Esophagus muscularis mucosa (tissue), 3 donors: ENCODE measurements at regions not wholly inside any gene's neighbourhood (a gene's known extent, or its start where the extent isn't known, plus 50 kb on each side); places are given as distances from the start of the nearest gene placed in this dataset.
A peak's percentile ranks its signal among the peaks of the same experiment; 100 is the strongest.

ENCODE experiments used
- POLR2A ChIP-seq: fragments of 450-650 bp; IDR thresholded peaks from one replicate; pipeline ENCODE4 v1.6.1; 2017; ENCODE audit warnings: antibody characterized with exemption, moderate library complexity, mild to moderate bottlenecking, low read depth
- POLR2AphosphoS5 ChIP-seq, 2 donors: sonication (generic); formaldehyde crosslinking; IDR thresholded peaks; one replicate each; pipeline ENCODE4 v1.6.1; 2017; ENCODE audit warnings: antibody characterized with exemption in 2 of 2
- TF ChIP-seq, protein P1 (sequence below), 3 experiments: fragments of 200-600 bp in 2 of 3; fragments of 450-650 bp in 1 of 3; sonication (generic) in 2 of 3; IDR thresholded peaks; one replicate each; pipeline ENCODE4 v1.5.1; 2017 to 2019; ENCODE audit warnings: antibody characterized with exemption in 3 of 3, mild to moderate bottlenecking in 2 of 3, moderate library complexity in 1 of 3

DNA sequence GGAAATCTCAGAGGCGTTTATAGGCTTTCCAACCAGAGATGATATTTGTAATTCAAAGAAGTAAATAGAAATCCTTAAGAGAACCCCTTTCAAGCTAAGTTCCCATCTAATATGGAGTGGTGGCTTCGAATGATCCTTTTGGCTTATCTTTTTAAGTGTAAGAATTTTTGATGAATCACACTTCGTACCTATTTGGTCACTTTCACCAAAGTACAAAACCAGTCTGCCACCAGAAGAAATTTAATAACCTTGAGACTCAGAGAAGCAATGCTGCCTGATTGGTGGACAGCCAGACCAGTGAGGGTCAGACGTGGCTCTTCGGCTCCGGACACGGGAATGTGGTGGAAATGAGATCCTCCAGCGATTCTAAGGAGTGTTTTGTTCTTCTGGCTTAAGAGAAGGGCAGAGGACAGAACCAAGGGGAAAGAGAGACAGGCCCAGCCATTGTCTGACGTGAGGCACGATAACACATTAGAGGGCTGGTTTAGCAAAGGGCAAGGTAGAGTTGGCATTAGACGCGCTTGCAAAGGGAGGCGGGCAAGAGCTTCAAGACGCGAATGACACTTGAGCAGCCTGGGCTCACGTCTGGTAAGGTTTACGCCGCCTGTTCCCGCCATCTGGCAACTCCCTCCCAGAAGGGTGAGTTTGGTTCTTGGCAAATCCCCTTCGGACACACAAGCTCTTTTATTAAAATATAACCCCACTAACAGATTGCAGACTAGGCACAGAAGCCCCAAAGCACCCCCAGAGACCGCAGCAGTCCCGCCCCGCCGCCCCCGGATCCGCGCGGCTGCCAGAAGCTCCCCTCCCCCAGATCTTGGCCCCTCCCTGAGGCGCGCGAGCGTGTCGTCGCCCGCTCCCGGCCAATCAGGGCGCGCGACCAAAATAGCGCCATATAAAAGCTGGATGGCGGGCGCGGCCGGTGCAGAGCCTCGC, 50.0 kb upstream of the EZR start:
- TF ChIP-seq, protein P1, sequence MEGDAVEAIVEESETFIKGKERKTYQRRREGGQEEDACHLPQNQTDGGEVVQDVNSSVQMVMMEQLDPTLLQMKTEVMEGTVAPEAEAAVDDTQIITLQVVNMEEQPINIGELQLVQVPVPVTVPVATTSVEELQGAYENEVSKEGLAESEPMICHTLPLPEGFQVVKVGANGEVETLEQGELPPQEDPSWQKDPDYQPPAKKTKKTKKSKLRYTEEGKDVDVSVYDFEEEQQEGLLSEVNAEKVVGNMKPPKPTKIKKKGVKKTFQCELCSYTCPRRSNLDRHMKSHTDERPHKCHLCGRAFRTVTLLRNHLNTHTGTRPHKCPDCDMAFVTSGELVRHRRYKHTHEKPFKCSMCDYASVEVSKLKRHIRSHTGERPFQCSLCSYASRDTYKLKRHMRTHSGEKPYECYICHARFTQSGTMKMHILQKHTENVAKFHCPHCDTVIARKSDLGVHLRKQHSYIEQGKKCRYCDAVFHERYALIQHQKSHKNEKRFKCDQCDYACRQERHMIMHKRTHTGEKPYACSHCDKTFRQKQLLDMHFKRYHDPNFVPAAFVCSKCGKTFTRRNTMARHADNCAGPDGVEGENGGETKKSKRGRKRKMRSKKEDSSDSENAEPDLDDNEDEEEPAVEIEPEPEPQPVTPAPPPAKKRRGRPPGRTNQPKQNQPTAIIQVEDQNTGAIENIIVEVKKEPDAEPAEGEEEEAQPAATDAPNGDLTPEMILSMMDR (IDR thresholded peaks at IDR 0.05): no peak
- TF ChIP-seq POLR2A (peak; percentile 61), POLR2AphosphoS5 (IDR thresholded peaks at IDR 0.05) (no peak)
